Heart left ventricle (tissue), 16 donors: ENCODE measurements at regions not wholly inside any gene's neighbourhood (a gene's known extent, or its start where the extent isn't known, plus 50 kb on each side); places are given as distances from the start of the nearest gene placed in this dataset.

Experiments used
- ATAC-seq, 4 donors: fragments of 200-7000 bp; cut with Tn5 transposase; one replicate each; pipeline ENCODE4 v1.9.1; 2020 to 2022; ENCODE audit warnings: moderate library complexity in 4 of 4, mild to moderate bottlenecking in 3 of 4, moderate number of reproducible peaks in 1 of 4
- DNase-seq, 5 donors: peaks; one replicate each; pipeline ENCODE4 v3.0.0-alpha.2; 2020
- H3K27ac ChIP-seq, 12 donors: fragments of 200-600 bp; sonication (generic) in 4 of 12; one replicate each; pipeline versions ENCODE4 v1.5.0 to v1.8.0; 2016 to 2022; ENCODE audit warnings: mild to moderate bottlenecking in 2 of 12
- H3K27me3 ChIP-seq, 9 donors: fragments of 200-600 bp; sonication (generic) in 2 of 9; one replicate each; pipeline versions ENCODE4 v1.5.1 to v1.8.0; 2016 to 2022; ENCODE audit warnings: mild to moderate bottlenecking in 3 of 9
- H3K36me3 ChIP-seq, 9 donors: fragments of 200-600 bp; sonication (generic) in 2 of 9; one replicate each; pipeline versions ENCODE4 v1.5.0 to v1.8.0; 2018 to 2022; ENCODE audit warnings: mild to moderate bottlenecking in 2 of 9
- H3K4me1 ChIP-seq, 12 donors: fragments of 200-600 bp; sonication (generic) in 4 of 12; one replicate each; pipeline versions ENCODE4 v1.5.0 to v1.8.0; 2016 to 2022; ENCODE audit warnings: mild to moderate bottlenecking in 3 of 12
- H3K4me3 ChIP-seq, 12 donors: fragments of 200-600 bp; sonication (generic) in 4 of 12; one replicate each; pipeline versions ENCODE4 v1.5.0 to v1.8.0; 2017 to 2022; ENCODE audit warnings: mild to moderate bottlenecking in 9 of 12, moderate library complexity in 4 of 12
- H3K9me3 ChIP-seq, 12 donors: fragments of 200-600 bp; sonication (generic) in 4 of 12; one replicate each; pipeline versions ENCODE4 v1.5.0 to v1.8.0; 2016 to 2022; ENCODE audit warnings: mild to moderate bottlenecking in 1 of 12
- CTCF ChIP-seq, 12 donors: fragments of 200-600 bp; sonication (generic) in 4 of 12; IDR thresholded peaks; one replicate each; pipeline versions ENCODE4 v1.5.0 to v1.8.0; 2018 to 2022; ENCODE audit warnings: antibody characterized with exemption in 12 of 12, mild to moderate bottlenecking in 5 of 12
- POLR2A ChIP-seq, 2 donors: fragments of 450-650 bp; IDR thresholded peaks; one replicate each; pipeline ENCODE4 v1.6.1; 2017; ENCODE audit warnings: antibody characterized with exemption in 2 of 2, mild to moderate bottlenecking in 2 of 2, moderate library complexity in 2 of 2
- WGBS, 4 donors: extraction: QIAGEN DNeasy Blood & Tissue Kit in 2 of 4; methylation state at CpG; one replicate each; pipeline versions ENCODE4 v1.1.5 to v1.1.7; 2013 to 2018; 5-methylcytosine and 5-hydroxymethylcytosine counted together
- intact Hi-C, 10 donors: fragments of 100-400 bp; cut with DNase I; formaldehyde crosslinking; loops; one replicate each; pipeline versions ENCODE4 v1.11.1 to v1.14.2; 2022
- donor health status: ischemic (EF 13 %, LVEDD 7.1; RV severe dilation, severe dysfunction).
- donor health status: healthy with polysubstance abuse.
- donor health status: DM: no; HTN: yes; CAD: no.
- donor health status: DM: no; HTN: no; CAD: no.
- donor health status: ischemic (EF 25% LVEDD 6.9; RV normal size, moderate dysfunction).
- donor health status: ischemic (EF 25% LVEDD 5.7; RV mildly dilated, moderate dysfunction).
- donor health status: healthy.
- donor health status: DM: yes; HTN: yes; CAD: no.
- donor health status: ischemic (EF 35%, LVEDD 5.7; RV mildly dilated, moderate dysfunction).
- donor health status: nonischemic (EF 11% LVEDD 7.7; RV severe dilation, severe dysfunction).
- donor health status: DM: yes; HTN: yes; CAD: no.
- donor health status: PGD.
- donor health status: ischemic (EF 29% LVEDD 5.4; RV normal size, mild dysfunction).
- donor health status: nonischemic (EF 23%, LVEDD 6.1; RV moderate dilation, normal function).

DNA sequence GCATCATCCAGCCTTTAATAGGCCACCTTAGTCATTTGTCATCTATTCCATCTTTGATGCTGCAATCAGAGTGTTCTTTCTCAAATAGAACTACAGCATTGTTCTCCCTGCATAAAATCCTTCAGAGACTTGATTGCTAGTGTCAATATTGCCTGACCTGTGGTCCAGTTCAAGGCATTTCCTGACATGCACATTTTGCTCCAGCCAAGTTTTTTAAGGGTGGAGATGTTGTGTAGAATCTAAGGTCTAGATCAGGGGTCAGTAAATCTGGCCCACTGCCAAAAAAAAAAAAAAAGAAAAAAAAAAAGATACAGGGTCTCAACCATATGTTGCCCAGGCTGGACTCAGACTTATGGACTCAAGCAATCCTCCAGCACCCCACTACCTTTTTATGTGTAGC is 354.4 kb downstream of the FRK start:
- Histone ChIP-seq H3K4me3 (no peak overlapping the region), H3K27me3 (no peaks in the 10 kb centered on the region), H3K36me3 (no peaks in the 10 kb centered on the region), H3K9me3 (peaks cover 0 to 26% (median 7%) of the 10 kb centered on the region in 12 donors), H3K4me1 (no peaks in the 10 kb centered on the region), H3K27ac (no peak overlapping the region)
- intact Hi-C loops = no loop called here
- no peak for TF ChIP-seq CTCF (IDR thresholded peaks at IDR 0.05)
- no peak for TF ChIP-seq POLR2A (IDR thresholded peaks at IDR 0.05)
- no peak for ATAC-seq
- no peak for DNase-seq

- Histone ChIP-seq H3K27me3 (no peaks in the 10 kb centered on the region), H3K36me3 (no peaks in the 10 kb centered on the region), H3K9me3 (peaks cover 0 to 34% (median 7%) of the 10 kb centered on the region in 12 donors), H3K4me1 (no peaks in the 10 kb centered on the region), H3K27ac (no peak overlapping the region), H3K4me3 (no peak overlapping the region)
- 77 to 85% (median 79%) methylated on average over 3 of the region's 3 CpGs for WGBS, 4 donors
- no peak for TF ChIP-seq POLR2A (IDR thresholded peaks at IDR 0.05)
- no peak for TF ChIP-seq CTCF (IDR thresholded peaks at IDR 0.05)
- DNase-seq (no peak), ATAC-seq (no peak)
- intact Hi-C loops = no loop called here
Measured at GRCh38 chr6:115704028-115704427, 356.7 kb downstream of the FRK start.

DNA sequence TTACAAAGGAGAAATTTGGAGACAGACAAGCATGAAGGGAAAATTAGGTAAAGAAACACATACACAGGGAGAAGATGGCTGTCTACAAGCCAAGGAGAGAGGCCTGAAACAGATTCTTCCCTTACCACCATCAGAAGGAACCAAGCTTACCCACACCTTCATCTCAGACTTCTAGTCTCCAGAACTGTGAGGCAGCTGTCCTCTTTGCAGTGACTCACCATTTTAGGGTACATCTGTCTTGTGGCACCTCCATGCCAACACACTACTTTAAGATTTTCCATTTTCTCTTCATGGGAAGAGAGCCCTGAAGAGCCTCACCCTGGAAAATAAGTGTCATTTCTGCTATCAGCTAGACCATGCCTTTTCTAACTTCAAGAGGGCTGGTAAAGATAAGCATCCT is 369.3 kb downstream of the FRK start:
- TF ChIP-seq CTCF (IDR thresholded peaks at IDR 0.05) (no peak), POLR2A (IDR thresholded peaks at IDR 0.05) (no peak)
- Histone ChIP-seq H3K9me3 (peaks cover 0 to 3% (median 0%) of the 10 kb centered on the region in 12 donors), H3K27ac (no peak overlapping the region), H3K27me3 (no peaks in the 10 kb centered on the region), H3K4me1 (no peaks in the 10 kb centered on the region), H3K36me3 (no peaks in the 10 kb centered on the region), H3K4me3 (no peak overlapping the region)
- ATAC-seq (no peak), DNase-seq (no peak)
- intact Hi-C loops = no loop called here

DNA sequence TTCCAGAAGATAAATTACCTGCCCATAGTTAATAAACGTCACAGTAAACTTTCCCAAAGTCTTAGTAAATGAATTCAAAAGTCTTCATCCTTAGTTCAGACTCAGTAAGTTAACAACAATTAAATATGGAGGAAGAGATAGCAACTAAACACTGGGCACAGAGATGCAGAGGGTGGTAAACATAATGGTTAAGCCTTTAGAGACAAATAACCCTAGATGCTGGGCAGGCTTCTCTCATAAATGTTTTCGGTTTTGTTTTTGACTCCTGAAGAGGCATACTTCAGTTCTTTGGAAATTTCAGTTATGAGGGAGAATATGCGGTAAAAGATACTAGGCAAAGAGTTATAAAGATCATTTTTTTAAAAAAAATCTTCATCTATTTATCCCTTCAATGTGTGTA is 369.8 kb downstream of the FRK start:
- no peak for TF ChIP-seq CTCF (IDR thresholded peaks at IDR 0.05)
- TF ChIP-seq POLR2A (IDR thresholded peaks at IDR 0.05) = no peak
- DNase-seq = no peak
- Histone ChIP-seq H3K36me3 (no peaks in the 10 kb centered on the region), H3K27ac (no peak overlapping the region), H3K4me3 (no peak overlapping the region), H3K9me3 (peaks cover 0 to 3% (median 0%) of the 10 kb centered on the region in 12 donors), H3K4me1 (no peaks in the 10 kb centered on the region), H3K27me3 (no peaks in the 10 kb centered on the region)
- ATAC-seq = no peak
- intact Hi-C loops = no loop called here
- WGBS, 4 donors = 74 to 84% (median 81%) methylated on average over 3 of the region's 3 CpGs
